AG10803 (cell line): ENCODE measurements at regions not wholly inside any gene's neighbourhood (a gene's known extent, or its start where the extent isn't known, plus 50 kb on each side); places are given as distances from the start of the nearest gene placed in this dataset.
"Not testable (repeated sequence)": the region's sequence is repeated elsewhere in the genome, so short reads cannot be mapped to it uniquely, and the experiment has no call there.

Experiments used
- DNase-seq: peaks from one replicate; pipeline ENCODE4 v3.0.0; 2010; ENCODE audit warnings: low read depth
- H3K4me3 ChIP-seq: 2 replicates; pipeline ENCODE4 v1.5.1; 2011; ENCODE audit warnings: mild to moderate bottlenecking, low read length, control low read depth
- CTCF ChIP-seq: conservative IDR thresholded peaks from 2 replicates; pipeline ENCODE4 v1.5.1; 2011; ENCODE audit warnings: mild to moderate bottlenecking, low read length, control low read depth, inconsistent platforms

- no peak for TF ChIP-seq CTCF
- DNase-seq: peak; percentile 38
- no peak overlapping the region for H3K4me3 ChIP-seq
These were observed 228.6 kb upstream of the DDI1 start for GRCh38 chr11:103807806-103808205.

DNA sequence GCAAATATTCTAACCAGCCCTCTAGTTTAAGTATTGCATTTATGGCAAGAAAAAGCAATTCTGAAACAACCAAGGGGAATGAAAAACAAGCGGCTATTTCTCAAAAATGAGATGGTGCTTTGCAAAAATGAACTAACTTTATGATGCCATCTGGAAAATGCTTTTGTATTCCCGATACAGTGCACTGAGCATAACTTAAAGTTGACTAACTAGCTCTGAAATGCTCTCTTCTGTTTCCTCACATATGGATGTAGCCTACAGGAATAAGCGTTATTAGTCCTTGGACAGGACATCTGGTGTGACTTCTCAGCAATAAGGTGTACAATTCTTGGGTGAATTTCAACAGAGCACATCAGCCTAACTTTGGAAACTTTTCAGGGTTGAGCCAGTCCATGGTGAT, 228.2 kb upstream of the DDI1 start:
- TF ChIP-seq CTCF: no peak
- peak; percentile 31 for DNase-seq
- H3K4me3 ChIP-seq: no peak overlapping the region

GRCh38 chr11:103811870-103812455, 224.5 kb upstream of the DDI1 start:
- no peak for DNase-seq
- TF ChIP-seq CTCF: no peak
- no peak overlapping the region for H3K4me3 ChIP-seq

GRCh38 chr11:103812680-103813079, 223.8 kb upstream of the DDI1 start:
- TF ChIP-seq CTCF: no peak
- no peak for DNase-seq
- no peak overlapping the region for H3K4me3 ChIP-seq

DNA sequence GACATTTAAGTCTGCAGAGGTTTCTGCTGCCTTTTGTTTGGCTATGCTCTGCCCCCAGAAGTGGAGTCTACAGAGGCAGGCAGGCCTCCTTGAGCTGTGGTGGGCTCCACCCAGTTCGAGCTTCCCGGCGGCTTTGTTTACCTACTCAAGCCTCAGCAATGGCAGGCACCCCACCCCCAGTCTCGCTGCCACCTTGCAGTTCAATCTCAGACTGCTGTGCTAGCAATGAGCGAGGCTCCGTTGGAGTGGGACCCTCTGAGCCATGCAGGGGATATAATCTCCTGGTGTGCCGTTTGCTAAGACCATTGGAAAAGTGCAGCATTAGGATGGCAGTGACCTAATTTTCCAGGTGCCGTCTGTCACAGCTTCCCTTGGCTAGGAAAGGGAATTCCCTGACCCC, 216.1 kb upstream of the DDI1 start:
- DNase-seq, H3K4me3 ChIP-seq: not testable (repeated sequence)

- no peak overlapping the region for H3K4me3 ChIP-seq
These were observed 212.3 kb upstream of the DDI1 start for GRCh38 chr11:103824116-103824515.

GRCh38 chr11:103825469-103825868, 211.0 kb upstream of the DDI1 start:
- no peak for TF ChIP-seq CTCF
- H3K4me3 ChIP-seq: no peak overlapping the region
- no peak for DNase-seq

More at GRCh38 chr11:103824116-103824515, 212.3 kb upstream of the DDI1 start:
- no peak for DNase-seq
- TF ChIP-seq CTCF: no peak

DNA sequence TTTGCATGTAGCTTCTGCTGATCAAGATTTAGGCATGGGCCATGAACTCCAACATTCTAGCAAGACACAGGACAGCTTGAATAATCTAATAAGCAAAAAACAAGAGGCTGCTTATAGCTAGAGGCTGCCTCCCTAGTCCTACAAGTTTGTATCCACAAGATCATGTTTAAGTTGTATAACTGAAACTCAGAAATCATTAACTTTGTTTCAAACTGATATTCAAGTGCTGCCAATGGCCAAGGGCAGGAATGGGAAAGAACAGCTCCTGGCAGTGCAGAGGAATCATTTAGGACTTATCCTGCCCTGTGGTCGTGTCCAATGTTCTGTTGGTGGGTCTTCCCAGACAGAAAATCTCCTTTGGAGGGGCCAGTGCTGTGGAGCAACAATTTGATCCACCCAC, 209.6 kb upstream of the DDI1 start:
- no peak for DNase-seq
- no peak overlapping the region for H3K4me3 ChIP-seq
- TF ChIP-seq CTCF: no peak
